NT2/D1 (cell line): ENCODE measurements at regions not wholly inside any gene's neighbourhood (a gene's known extent, or its start where the extent isn't known, plus 50 kb on each side); places are given as distances from the start of the nearest gene placed in this dataset.

ENCODE experiments used
- SUZ12 ChIP-seq: IDR thresholded peaks from 2 replicates; pipeline ENCODE4 v1.6.1; 2011; ENCODE audit not compliant: insufficient read length, insufficient read depth; ENCODE audit errors: extremely low read depth
- ZNF274 ChIP-seq: IDR thresholded peaks from 2 replicates; pipeline ENCODE4 v1.6.1; 2011; ENCODE audit warnings: mild to moderate bottlenecking, low read depth, low read length

GRCh38 chr13:78193846-78194245, 275.2 kb upstream of the EDNRB start:
- no peak for TF ChIP-seq SUZ12
- no peak for TF ChIP-seq ZNF274
